Rectal smooth muscle tissue (tissue), 1 donor: ENCODE measurements at regions not wholly inside any gene's neighbourhood (a gene's known extent, or its start where the extent isn't known, plus 50 kb on each side); places are given as distances from the start of the nearest gene placed in this dataset.
"Not testable (repeated sequence)": the region's sequence is repeated elsewhere in the genome, so short reads cannot be mapped to it uniquely, and the experiment has no call there.

ENCODE experiments used
- H3K27ac ChIP-seq: one replicate; pipeline ENCODE4 v1.7.0; 2013; ENCODE audit warnings: low read depth, low read length, inconsistent platforms
- H3K27me3 ChIP-seq: one replicate; pipeline ENCODE4 v1.7.0; 2013; ENCODE audit warnings: low read length; ENCODE audit not compliant: control insufficient read depth, insufficient read depth
- H3K36me3 ChIP-seq: one replicate; pipeline ENCODE4 v1.7.0; 2013; ENCODE audit warnings: low read length; ENCODE audit not compliant: control insufficient read depth, insufficient read depth
- H3K4me1 ChIP-seq: one replicate; pipeline ENCODE4 v1.7.0; 2013; ENCODE audit warnings: low read length; ENCODE audit not compliant: control insufficient read depth, insufficient read depth
- H3K4me3 ChIP-seq: one replicate; pipeline ENCODE4 v1.7.0; 2013; ENCODE audit warnings: low read length
- H3K9ac ChIP-seq: one replicate; pipeline ENCODE4 v1.7.0; 2013; ENCODE audit warnings: low read length

DNA sequence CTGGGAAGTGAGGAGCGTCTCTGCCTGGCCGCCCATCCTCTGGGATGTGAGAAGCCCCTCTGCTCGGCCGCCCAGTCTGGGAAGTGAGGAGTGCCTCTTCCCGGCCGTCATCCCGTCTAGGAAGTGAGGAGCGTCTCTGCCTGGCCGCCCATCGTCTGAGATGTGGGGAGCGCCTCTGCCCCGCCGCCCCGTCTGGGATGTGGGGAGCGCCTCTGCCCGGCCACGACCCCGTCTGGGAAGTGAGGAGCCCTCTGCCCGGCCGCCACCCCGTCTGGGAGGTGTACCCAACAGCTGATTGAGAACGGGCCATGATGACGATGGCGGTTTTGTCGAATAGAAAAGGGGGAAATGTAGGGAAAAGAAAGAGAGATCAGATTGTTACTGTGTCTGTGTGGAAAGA, 173.9 kb upstream of the PRSS1 start:
- not testable (repeated sequence) for H3K27ac ChIP-seq, H3K4me3 ChIP-seq, H3K4me1 ChIP-seq, H3K9ac ChIP-seq, H3K27me3 ChIP-seq, H3K36me3 ChIP-seq

DNA sequence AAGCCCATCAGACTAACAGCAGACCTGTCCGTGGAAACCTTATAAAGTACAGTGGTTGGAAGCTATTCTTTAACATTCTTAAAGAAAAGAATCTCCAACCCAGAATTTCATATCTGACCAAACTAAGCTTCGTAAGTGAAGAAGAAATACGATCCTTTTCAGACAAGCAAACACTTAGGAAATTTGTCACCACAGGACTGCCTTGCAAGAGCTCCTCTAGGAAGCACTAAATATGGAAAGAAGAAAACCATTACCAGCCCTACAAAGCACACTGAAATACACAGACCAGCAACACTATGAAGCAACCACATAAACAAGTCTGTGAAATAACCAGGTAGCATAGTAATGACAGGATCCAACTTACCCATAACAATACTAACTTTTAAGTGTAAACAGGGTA, 177.7 kb upstream of the PRSS1 start:
- H3K4me1 ChIP-seq, result no peaks in the 10 kb centered on the region
- H3K36me3 ChIP-seq, result no peaks in the 10 kb centered on the region
- no peak overlapping the region for H3K9ac ChIP-seq

DNA sequence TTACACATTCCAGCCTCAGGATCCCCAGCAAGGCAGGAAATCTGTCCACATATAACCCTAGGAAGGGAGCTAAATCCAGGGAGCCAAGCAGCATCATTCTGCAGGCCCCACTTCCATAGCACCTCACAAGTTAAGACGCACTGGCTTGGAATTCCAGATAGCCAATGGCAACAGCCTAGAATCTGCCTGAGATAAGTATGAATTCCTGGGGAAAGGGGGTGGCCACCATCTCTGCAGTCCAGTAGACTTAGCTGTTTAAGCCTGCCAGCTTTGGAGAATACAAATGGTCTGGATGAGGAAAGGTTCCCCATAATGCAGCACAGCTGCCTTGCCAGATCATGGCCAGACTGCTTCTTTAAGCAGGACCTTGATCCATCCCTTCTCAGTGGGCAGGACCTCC, 179.4 kb upstream of the PRSS1 start:
- Histone ChIP-seq H3K36me3 (no peaks in the 10 kb centered on the region), H3K27me3 (no peaks in the 10 kb centered on the region), H3K4me1 (no peaks in the 10 kb centered on the region), H3K9ac (no peak overlapping the region), H3K27ac (no peak overlapping the region), H3K4me3 (no peak overlapping the region)

More for the DNA sequence above, 177.7 kb upstream of the PRSS1 start:
- Histone ChIP-seq H3K4me3 (no peak overlapping the region), H3K27ac (no peak overlapping the region), H3K27me3 (no peaks in the 10 kb centered on the region)

DNA sequence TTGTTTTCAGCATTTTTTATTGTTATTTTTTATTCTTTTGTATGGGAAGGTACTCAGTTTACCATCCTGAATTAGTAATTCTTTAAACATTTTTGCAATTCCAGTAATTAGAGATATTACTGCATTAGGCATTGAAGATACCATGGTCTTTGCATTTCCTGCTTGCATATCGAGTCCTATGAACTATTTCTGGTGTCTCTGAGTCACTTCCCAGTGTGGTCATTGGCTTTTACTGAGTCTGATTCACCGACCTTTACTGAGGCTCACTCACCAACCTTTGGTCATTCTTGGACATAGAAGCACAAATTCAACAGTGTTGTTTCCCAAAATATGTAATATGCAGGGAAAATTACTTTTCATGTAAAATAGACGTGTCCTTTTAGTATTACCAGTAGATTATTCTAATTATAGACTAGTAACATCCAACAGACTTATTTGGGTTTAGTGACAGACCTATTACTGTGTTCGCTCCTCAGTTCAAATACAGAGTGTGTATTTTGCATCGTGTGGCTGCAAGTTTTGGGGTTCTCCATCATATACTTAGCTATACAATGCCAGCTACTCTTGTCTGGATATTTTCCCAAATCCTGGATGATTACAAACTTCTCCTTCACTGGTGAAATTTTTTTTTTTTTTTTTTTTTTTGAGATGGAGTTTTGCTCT, 180.7 kb upstream of the PRSS1 start:
- no peak overlapping the region for H3K4me3 ChIP-seq
- H3K9ac ChIP-seq, result no peak overlapping the region
- no peaks in the 10 kb centered on the region for H3K27me3 ChIP-seq
- H3K4me1 ChIP-seq, result no peaks in the 10 kb centered on the region
- no peaks in the 10 kb centered on the region for H3K36me3 ChIP-seq
- H3K27ac ChIP-seq, result no peak overlapping the region

DNA sequence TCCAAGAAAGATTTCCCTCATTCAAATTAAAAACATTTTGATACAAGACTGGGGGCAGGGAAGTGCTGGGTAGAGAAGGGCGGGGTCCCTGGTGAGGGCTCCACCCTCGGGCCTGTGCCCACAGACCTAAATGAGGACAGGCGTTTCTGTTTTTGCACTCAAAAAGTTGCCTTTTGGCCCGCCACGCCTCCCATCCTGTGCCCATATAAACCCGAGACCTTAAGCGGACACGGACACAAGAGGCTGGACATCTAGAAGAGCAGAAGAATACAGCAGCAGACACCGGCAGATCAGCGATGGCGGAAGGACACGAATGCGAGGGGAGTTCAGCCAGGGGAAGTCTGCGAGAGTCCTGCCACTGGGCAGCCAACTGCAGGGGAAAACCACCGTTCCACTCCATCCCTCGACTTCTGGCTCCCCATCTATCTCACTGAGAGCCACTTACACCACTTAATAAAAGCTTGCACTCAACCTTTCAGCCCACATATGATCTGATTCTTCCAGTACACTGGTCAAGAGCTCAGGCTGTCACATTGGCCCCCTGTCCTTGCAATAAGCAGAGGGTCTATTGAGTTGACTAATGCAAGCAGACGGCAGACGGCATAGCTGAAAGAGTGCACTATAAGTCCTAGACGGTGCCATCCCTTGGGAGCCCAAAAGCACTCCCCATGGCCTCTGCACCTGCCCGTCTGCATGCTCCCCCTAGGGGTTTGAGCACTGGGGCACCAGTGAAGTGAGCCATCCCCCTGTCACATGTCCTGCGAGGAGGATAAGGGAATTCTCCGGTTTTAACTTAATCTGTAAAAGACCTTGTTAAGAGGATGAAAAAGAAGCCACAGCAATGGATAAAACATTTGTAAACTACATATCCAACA, 181.8 kb upstream of the PRSS1 start:
- Histone ChIP-seq H3K4me1 (no peaks in the 10 kb centered on the region), H3K4me3 (no peak overlapping the region), H3K9ac (no peak overlapping the region), H3K27me3 (no peaks in the 10 kb centered on the region), H3K27ac (no peak overlapping the region), H3K36me3 (no peaks in the 10 kb centered on the region)

DNA sequence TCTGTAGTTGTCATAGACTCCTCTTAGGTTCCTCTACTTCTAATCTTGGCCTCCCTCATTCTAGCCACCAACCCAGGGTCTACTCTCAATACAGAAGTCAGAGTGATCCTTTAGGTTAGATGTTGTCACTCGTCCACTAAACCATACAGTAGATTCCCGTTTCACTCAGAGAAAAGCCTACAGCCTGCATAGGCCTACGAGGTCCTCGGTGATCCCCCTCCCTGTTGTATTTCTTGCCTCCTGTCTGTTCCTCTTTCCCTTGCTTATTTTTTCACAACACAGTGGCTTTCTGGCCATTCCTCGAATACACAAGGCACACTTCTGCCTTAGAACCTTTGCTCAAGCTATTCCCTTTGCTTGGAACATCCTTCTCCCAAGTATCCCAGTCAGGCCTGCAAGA, 183.0 kb upstream of the PRSS1 start:
- no peak overlapping the region for H3K9ac ChIP-seq
- H3K27ac ChIP-seq, result no peak overlapping the region
- H3K4me1 ChIP-seq, result no peaks in the 10 kb centered on the region
- no peaks in the 10 kb centered on the region for H3K27me3 ChIP-seq
- H3K36me3 ChIP-seq, result no peaks in the 10 kb centered on the region
- no peak overlapping the region for H3K4me3 ChIP-seq

DNA sequence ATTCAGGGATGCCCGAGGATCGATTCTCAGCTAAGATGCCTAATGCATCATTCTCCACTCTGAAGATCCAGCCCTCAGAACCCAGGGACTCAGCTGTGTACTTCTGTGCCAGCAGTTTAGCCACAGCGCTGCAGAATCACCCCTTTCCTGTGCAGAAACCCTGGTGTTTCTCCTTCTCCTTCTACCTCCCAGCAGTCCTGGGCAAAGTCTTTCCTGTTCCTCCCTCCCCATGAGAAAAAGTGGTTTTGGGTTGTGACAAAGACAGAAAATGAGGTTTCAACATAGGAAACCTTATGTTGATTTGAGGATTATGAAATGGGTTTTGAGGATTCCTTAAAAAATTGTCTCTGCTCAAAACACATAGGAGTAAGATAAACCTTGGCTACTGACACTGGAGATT, 185.1 kb upstream of the PRSS1 start:
- H3K4me1 ChIP-seq, H3K27me3 ChIP-seq, H3K27ac ChIP-seq, H3K36me3 ChIP-seq, H3K9ac ChIP-seq, H3K4me3 ChIP-seq: not testable (repeated sequence)

DNA sequence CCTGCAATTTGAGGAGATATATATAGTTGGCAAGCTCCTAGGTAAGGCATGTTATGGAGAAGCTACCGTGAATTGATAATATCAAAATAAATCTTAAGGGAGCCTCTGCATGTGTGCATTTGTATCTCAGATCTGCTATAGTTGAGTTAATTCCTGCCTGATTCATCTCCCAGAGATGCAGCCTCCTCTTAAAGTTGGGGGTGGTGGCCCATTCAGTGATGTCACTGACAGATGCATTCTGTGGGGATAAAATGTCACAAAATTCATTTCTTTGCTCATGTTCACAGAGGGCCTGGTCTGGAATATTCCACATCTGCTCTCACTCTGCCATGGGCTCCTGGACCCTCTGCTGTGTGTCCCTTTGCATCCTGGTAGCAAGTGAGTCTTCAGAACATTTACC, 185.8 kb upstream of the PRSS1 start:
- Histone ChIP-seq H3K4me3 (no peak overlapping the region), H3K36me3 (no peaks in the 10 kb centered on the region), H3K27me3 (no peaks in the 10 kb centered on the region), H3K4me1 (no peaks in the 10 kb centered on the region), H3K27ac (no peak overlapping the region), H3K9ac (no peak overlapping the region)

DNA sequence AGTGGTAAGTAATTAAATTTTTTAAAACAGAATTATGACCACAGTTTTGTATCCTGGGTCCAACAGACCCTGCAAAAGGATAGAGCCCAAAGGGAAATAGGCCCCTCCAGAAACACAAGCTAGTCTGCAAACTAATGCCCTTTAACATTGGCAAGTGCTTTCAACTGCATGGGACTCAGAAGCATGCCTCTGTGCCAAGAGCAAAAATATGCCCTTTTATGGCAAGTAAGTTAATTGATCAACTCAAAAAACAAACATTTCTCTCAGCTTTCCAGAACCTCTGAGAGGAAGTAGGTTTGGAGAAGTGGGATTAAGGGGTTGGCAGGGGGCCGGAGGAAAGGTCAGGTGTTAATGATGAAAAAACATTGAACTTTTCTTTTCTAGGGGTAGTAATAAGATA, 186.6 kb upstream of the PRSS1 start:
- Histone ChIP-seq H3K4me1 (no peaks in the 10 kb centered on the region), H3K36me3 (no peaks in the 10 kb centered on the region), H3K27ac (no peak overlapping the region), H3K4me3 (no peak overlapping the region), H3K9ac (no peak overlapping the region), H3K27me3 (no peaks in the 10 kb centered on the region)

DNA sequence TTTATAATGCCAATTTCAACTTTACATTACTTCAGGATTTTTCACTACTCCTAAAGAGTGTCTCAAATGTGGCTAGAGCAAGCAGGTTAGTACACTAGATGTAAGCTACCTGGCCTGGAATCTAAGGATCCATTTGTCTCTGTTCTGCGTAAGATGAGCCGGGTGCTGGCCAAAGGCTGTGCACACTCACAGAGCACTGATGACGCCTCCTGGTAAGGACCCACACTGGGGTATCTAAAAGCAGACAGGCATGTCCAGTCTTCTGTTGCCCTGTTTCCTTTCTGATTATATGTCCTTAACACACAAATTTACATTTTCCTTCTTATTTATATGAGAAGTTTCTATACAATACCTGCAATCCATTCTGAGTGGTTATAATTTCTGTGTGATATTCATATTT, 187.9 kb upstream of the PRSS1 start:
- not testable (repeated sequence) for H3K4me3 ChIP-seq, H3K27me3 ChIP-seq, H3K4me1 ChIP-seq, H3K27ac ChIP-seq, H3K9ac ChIP-seq, H3K36me3 ChIP-seq

DNA sequence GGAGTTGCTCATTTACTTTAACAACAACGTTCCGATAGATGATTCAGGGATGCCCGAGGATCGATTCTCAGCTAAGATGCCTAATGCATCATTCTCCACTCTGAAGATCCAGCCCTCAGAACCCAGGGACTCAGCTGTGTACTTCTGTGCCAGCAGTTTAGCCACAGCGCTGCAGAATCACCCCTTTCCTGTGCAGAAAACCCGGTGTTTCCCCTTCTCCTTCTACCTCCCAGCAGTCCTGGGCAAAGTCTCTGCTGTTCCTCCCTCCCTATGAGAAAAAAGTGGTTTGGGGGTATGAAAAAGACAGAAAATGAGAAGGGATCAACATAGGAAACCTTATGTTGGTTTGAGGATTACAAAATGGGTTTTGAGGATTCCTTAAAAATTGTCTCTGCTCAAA, 188.5 kb upstream of the PRSS1 start:
- not testable (repeated sequence) for H3K27me3 ChIP-seq, H3K27ac ChIP-seq, H3K4me3 ChIP-seq, H3K36me3 ChIP-seq, H3K4me1 ChIP-seq, H3K9ac ChIP-seq

DNA sequence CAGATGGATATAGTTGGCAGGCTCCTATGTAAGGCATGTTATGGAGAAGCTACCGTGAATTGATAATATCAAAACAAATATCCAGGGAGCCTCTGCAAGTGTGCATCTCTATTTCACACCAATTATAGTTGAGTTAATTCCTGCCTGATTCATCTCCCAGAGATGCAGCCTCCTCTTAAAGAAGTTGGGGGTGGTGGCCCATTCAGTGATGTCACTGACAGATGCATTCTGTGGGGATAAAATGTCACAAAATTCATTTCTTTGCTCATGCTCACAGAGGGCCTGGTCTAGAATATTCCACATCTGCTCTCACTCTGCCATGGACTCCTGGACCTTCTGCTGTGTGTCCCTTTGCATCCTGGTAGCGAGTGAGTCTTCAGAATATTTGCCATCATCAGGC, 189.1 kb upstream of the PRSS1 start:
- no peak overlapping the region for H3K27ac ChIP-seq
- H3K4me3 ChIP-seq, result no peak overlapping the region
- H3K9ac ChIP-seq, result no peak overlapping the region
- H3K36me3 ChIP-seq, result no peaks in the 10 kb centered on the region
- no peaks in the 10 kb centered on the region for H3K27me3 ChIP-seq
- H3K4me1 ChIP-seq, result no peaks in the 10 kb centered on the region
